Right lobe of liver (tissue), 4 donors: ENCODE measurements at regions not wholly inside any gene's neighbourhood (a gene's known extent, or its start where the extent isn't known, plus 50 kb on each side); places are given as distances from the start of the nearest gene placed in this dataset.
"Not testable (repeated sequence)": the region's sequence is repeated elsewhere in the genome, so short reads cannot be mapped to it uniquely, and the experiment has no call there.

Experiments
- CTCF ChIP-seq, 4 donors: fragments of 200-600 bp in 3 of 4; fragments of 450-650 bp in 1 of 4; IDR thresholded peaks; one replicate each; pipeline versions ENCODE4 v1.5.1 to v1.8.0; 2016 to 2022; ENCODE audit warnings: antibody characterized with exemption in 4 of 4, mild to moderate bottlenecking in 2 of 4
- POLR2A ChIP-seq: fragments of 450-650 bp; IDR thresholded peaks from one replicate; pipeline ENCODE4 v1.6.1; 2017; ENCODE audit warnings: antibody characterized with exemption, mild to moderate bottlenecking
- donor health status: DM: no; HTN: no; CAD: no.
- donor health status: DM: no; HTN: no; CAD: no.
- donor health status: DM: no; HTN: yes; CAD: no.

DNA sequence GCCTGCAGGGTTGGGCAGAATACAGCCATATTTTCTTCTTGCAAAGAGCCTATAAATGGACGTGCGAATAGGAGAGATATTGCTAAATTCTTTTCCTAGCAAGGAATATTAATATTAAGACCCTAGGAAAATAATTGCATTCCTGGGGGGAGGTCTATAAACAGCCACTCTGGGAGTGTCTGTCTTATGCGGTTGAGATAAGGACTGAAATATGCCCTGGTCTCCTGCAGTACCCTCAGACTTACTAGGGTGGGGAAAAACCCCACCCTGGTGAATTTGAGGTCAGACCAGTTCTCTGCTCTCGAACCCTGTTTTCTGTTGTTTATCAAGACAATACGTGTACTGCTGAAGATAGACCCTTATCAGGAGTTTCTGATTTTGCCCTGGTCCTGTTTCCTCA lies 74.4 kb downstream of the GBP6 start:
- TF ChIP-seq CTCF (IDR thresholded peaks at IDR 0.05); POLR2A: not testable (repeated sequence)
